CD14-positive monocyte (primary cell): ENCODE measurements at regions not wholly inside any gene's neighbourhood (a gene's known extent, or its start where the extent isn't known, plus 50 kb on each side); places are given as distances from the start of the nearest gene placed in this dataset.

ENCODE experiments used
- DNase-seq, 3 donors: peaks; one replicate each; pipeline ENCODE4 v3.0.0-alpha.2; 2011 to 2022
- H2AFZ ChIP-seq: 2 replicates; pipeline ENCODE4 v1.6.0; 2012; ENCODE audit warnings: mild to moderate bottlenecking, low read depth, low read length, inconsistent platforms; ENCODE audit not compliant: insufficient read depth, poor library complexity, severe bottlenecking
- H3K27ac ChIP-seq, 2 donors: 1 replicate in 1 of 2; 2 replicates in 1 of 2; pipeline ENCODE4 v1.5.1; 2012 to 2013; ENCODE audit warnings: low read length in 2 of 2, control low read depth in 1 of 2, inconsistent platforms in 1 of 2, low read depth in 1 of 2, mild to moderate bottlenecking in 1 of 2
- H3K27me3 ChIP-seq, 2 donors: one replicate each; pipeline versions ENCODE4 v1.6.0 to v1.6.1; 2011 to 2013; ENCODE audit warnings: low read length in 2 of 2; ENCODE audit not compliant: control insufficient read depth in 2 of 2, insufficient read depth in 2 of 2
- H3K36me3 ChIP-seq, 2 donors: replicated peaks in 1 of 2; 1 replicate in 1 of 2; 2 replicates in 1 of 2; pipeline versions ENCODE4 v1.5.1 to v1.6.1; 2012 to 2013; ENCODE audit warnings: low read length in 2 of 2, control low read depth in 1 of 2, inconsistent platforms in 1 of 2, mild to moderate bottlenecking in 1 of 2; ENCODE audit not compliant: insufficient read depth in 2 of 2, control insufficient read depth in 1 of 2
- H3K4me1 ChIP-seq, 2 donors: 1 replicate in 1 of 2; 2 replicates in 1 of 2; pipeline versions ENCODE4 v1.5.1 to v1.6.1; 2012 to 2013; ENCODE audit warnings: low read length in 2 of 2, control low read depth in 1 of 2, inconsistent platforms in 1 of 2, mild to moderate bottlenecking in 1 of 2, moderate library complexity in 1 of 2; ENCODE audit not compliant: insufficient read depth in 2 of 2, control insufficient read depth in 1 of 2
- H3K4me2 ChIP-seq: replicated peaks from 2 replicates; pipeline ENCODE3; 2012; ENCODE audit warnings: low read length, moderate library complexity, mild to moderate bottlenecking; ENCODE audit not compliant: poor library complexity, severe bottlenecking; ENCODE audit errors: extremely low read depth
- H3K4me3 ChIP-seq, 3 experiments: fragments of 200-600 bp in 1 of 3; sonication (generic) in 1 of 3; replicated peaks in 1 of 3; 1 replicate in 2 of 3; 2 replicates in 1 of 3; pipeline ENCODE4 v1.5.1; 2011 to 2013; ENCODE audit warnings: low read length in 3 of 3, mild to moderate bottlenecking in 3 of 3, control low read depth in 2 of 3, low read depth in 2 of 3, inconsistent platforms in 1 of 3, moderate library complexity in 1 of 3
- H3K79me2 ChIP-seq: 2 replicates; pipeline ENCODE4 v1.6.0; 2012; ENCODE audit warnings: mild to moderate bottlenecking, control low read depth, inconsistent platforms, low read length, moderate library complexity; ENCODE audit not compliant: insufficient read depth
- H3K9ac ChIP-seq: 2 replicates; pipeline ENCODE4 v1.6.0; 2017; ENCODE audit warnings: low read length, mild to moderate bottlenecking; ENCODE audit not compliant: insufficient read depth, poor library complexity, severe bottlenecking
- H3K9me3 ChIP-seq, 2 donors: replicated peaks in 1 of 2; 1 replicate in 1 of 2; 2 replicates in 1 of 2; pipeline versions ENCODE4 v1.5.1 to v1.6.1; 2012 to 2013; ENCODE audit warnings: low read length in 2 of 2, control low read depth in 1 of 2; ENCODE audit not compliant: control insufficient read depth in 1 of 2, insufficient read depth in 1 of 2
- H4K20me1 ChIP-seq: 2 replicates; pipeline ENCODE4 v1.6.0; 2012; ENCODE audit warnings: mild to moderate bottlenecking, low read length, control low read depth, moderate library complexity; ENCODE audit not compliant: insufficient read depth
- H3K27ac Mint-ChIP-seq, 7 donors: one replicate each; pipeline ENCODE4 v1.8.0; 2020; ENCODE audit warnings: mild to moderate bottlenecking in 7 of 7, mixed read lengths in 7 of 7, moderate library complexity in 6 of 7, inconsistent platforms in 2 of 7
- H3K27me3 Mint-ChIP-seq, 3 donors: one replicate each; pipeline ENCODE4 v1.8.0; 2021 to 2022; ENCODE audit warnings: low read depth in 3 of 3, mild to moderate bottlenecking in 3 of 3, mixed read lengths in 3 of 3, moderate library complexity in 3 of 3, inconsistent platforms in 1 of 3
- H3K36me3 Mint-ChIP-seq, 2 donors: one replicate each; pipeline ENCODE4 v1.8.0; 2020; ENCODE audit warnings: mixed read lengths in 2 of 2, inconsistent platforms in 1 of 2, mild to moderate bottlenecking in 1 of 2
- H3K4me1 Mint-ChIP-seq: one replicate; pipeline ENCODE4 v1.8.0; 2020; ENCODE audit warnings: mild to moderate bottlenecking, mixed read lengths
- H3K4me3 Mint-ChIP-seq, 2 donors: one replicate each; pipeline ENCODE4 v1.8.0; 2020; ENCODE audit warnings: mild to moderate bottlenecking in 2 of 2, mixed read lengths in 2 of 2, moderate library complexity in 1 of 2
- H3K9me3 Mint-ChIP-seq, 7 donors: one replicate each; pipeline ENCODE4 v1.8.0; 2020 to 2022; ENCODE audit warnings: mixed read lengths in 7 of 7, mild to moderate bottlenecking in 6 of 7, moderate library complexity in 6 of 7, inconsistent platforms in 2 of 7
- CTCF ChIP-seq: fragments of 200-600 bp; IDR thresholded peaks from one replicate; pipeline ENCODE4 v1.8.0; 2022; ENCODE audit warnings: antibody characterized with exemption, mild to moderate bottlenecking
- WGBS: methylation state at CpG from one replicate; pipeline ENCODE4 v1.1.5; 2013; ENCODE audit warnings: missing lambda C conversion rate; ENCODE audit not compliant: insufficient coverage; 5-methylcytosine and 5-hydroxymethylcytosine counted together
- intact Hi-C, 2 donors: fragments of 100-400 bp; cut with micrococcal nuclease; formaldehyde crosslinking; loops; one replicate each; pipeline versions ENCODE4 v1.15.0 to v1.15.1; 2023

GRCh38 chr5:77909237-77909636 lies 133.1 kb upstream of the TBCA start:
- WGBS: no CpG with 5 or more reads among the region's 2 CpGs
- no peak overlapping the region for H3K4me2 ChIP-seq
- no peaks in the 10 kb centered on the region for H3K79me2 ChIP-seq
- peaks cover 4 to 15% of the 10 kb centered on the region in 2 donors for H3K27me3 ChIP-seq
- TF ChIP-seq CTCF: no peak
- Mint-ChIP-seq H3K36me3 (no peaks in the 10 kb centered on the region), H3K27me3 (peaks cover 3 to 18% (median 9%) of the 10 kb centered on the region in 3 donors), H3K9me3 (peaks cover 2 to 3% (median 2%) of the 10 kb centered on the region in 7 donors), H3K4me3 (no peak overlapping the region), H3K4me1 (peaks cover 9% of the 10 kb centered on the region), H3K27ac (no peak overlapping the region)
- DNase-seq: no peak
- H3K9me3 ChIP-seq: no peaks in the 10 kb centered on the region
- H2AFZ ChIP-seq: no peak overlapping the region
- H3K27ac ChIP-seq: no peak overlapping the region
- H4K20me1 ChIP-seq: no peaks in the 10 kb centered on the region
- peaks cover 0 to 6% of the 10 kb centered on the region in 2 donors for H3K4me1 ChIP-seq
- no peak overlapping the region for H3K9ac ChIP-seq
- H3K36me3 ChIP-seq: no peaks in the 10 kb centered on the region
- intact Hi-C loops: no loop called here
- H3K4me3 ChIP-seq: no peak overlapping the region

- peaks cover 9% of the 10 kb centered on the region for H3K4me1 Mint-ChIP-seq
- H3K4me2 ChIP-seq: no peak overlapping the region
- no peak overlapping the region for H3K27ac ChIP-seq
- peaks cover 0 to 6% of the 10 kb centered on the region in 2 donors for H3K4me1 ChIP-seq
- no peak overlapping the region for H3K27ac Mint-ChIP-seq
- no peaks in the 10 kb centered on the region for H3K79me2 ChIP-seq
- intact Hi-C loops: no loop called here
- no peaks in the 10 kb centered on the region for H3K36me3 ChIP-seq
- H3K9me3 Mint-ChIP-seq: peaks cover 0 to 3% (median 2%) of the 10 kb centered on the region in 7 donors
- no peak for DNase-seq
- no peak overlapping the region for H3K9ac ChIP-seq
- no peaks in the 10 kb centered on the region for H3K9me3 ChIP-seq
- peaks cover 4 to 15% of the 10 kb centered on the region in 2 donors for H3K27me3 ChIP-seq
- no peak overlapping the region for H3K4me3 ChIP-seq
- H3K4me3 Mint-ChIP-seq: no peak overlapping the region
- no peak for TF ChIP-seq CTCF
- H3K36me3 Mint-ChIP-seq: no peaks in the 10 kb centered on the region
- WGBS: 100% methylated on average over 2 of the region's 3 CpGs
- peaks cover 3 to 21% (median 9%) of the 10 kb centered on the region in 3 donors for H3K27me3 Mint-ChIP-seq
- H4K20me1 ChIP-seq: no peaks in the 10 kb centered on the region
- no peak overlapping the region for H2AFZ ChIP-seq
Measured at GRCh38 chr5:77908787-77909186, 132.6 kb upstream of the TBCA start.
